Hematopoietic multipotent progenitor cell treated with erythropoietin and hydrocortisone succinate and interleukin-3 and kit ligand, for 8 days (in vitro differentiated cells): ENCODE measurements at regions not wholly inside any gene's neighbourhood (a gene's known extent, or its start where the extent isn't known, plus 50 kb on each side); places are given as distances from the start of the nearest gene placed in this dataset.
"Not testable (repeated sequence)": the region's sequence is repeated elsewhere in the genome, so short reads cannot be mapped to it uniquely, and the experiment has no call there.

Experiments used
- DNase-seq: peaks from one replicate; pipeline ENCODE4 v3.0.0-alpha.2; 2015

- no peak for DNase-seq
Measured at GRCh38 chr14:55850825-55851241, 267.4 kb upstream of the PELI2 start.

- DNase-seq = no peak
Measured at GRCh38 chr14:55851301-55851700, 266.9 kb upstream of the PELI2 start.

GRCh38 chr14:55851961-55852360 is 266.2 kb upstream of the PELI2 start:
- no peak for DNase-seq

GRCh38 chr14:55855751-55856150 is 262.5 kb upstream of the PELI2 start:
- no peak for DNase-seq

- no peak for DNase-seq
Measured at GRCh38 chr14:55858604-55859003, 259.6 kb upstream of the PELI2 start.

- DNase-seq = not testable (repeated sequence)
Measured at GRCh38 chr14:55861561-55861960, 256.6 kb upstream of the PELI2 start.

- DNase-seq = peak; percentile 11
Measured at GRCh38 chr14:55864890-55865655, 253.1 kb upstream of the PELI2 start.

- no peak for DNase-seq
Measured at GRCh38 chr14:55867311-55867710, 250.9 kb upstream of the PELI2 start.

GRCh38 chr14:55867719-55868118 is 250.5 kb upstream of the PELI2 start:
- no peak for DNase-seq

- DNase-seq = no peak
Measured at GRCh38 chr14:55869397-55870049, 248.7 kb upstream of the PELI2 start.

GRCh38 chr14:55873169-55873568 is 245.0 kb upstream of the PELI2 start:
- DNase-seq = no peak

- no peak for DNase-seq
Measured at GRCh38 chr14:55874785-55875184, 243.4 kb upstream of the PELI2 start.

- no peak for DNase-seq
Measured at GRCh38 chr14:55877942-55878341, 240.3 kb upstream of the PELI2 start.

GRCh38 chr14:55881577-55882241 is 236.5 kb upstream of the PELI2 start:
- DNase-seq = no peak

GRCh38 chr14:55884819-55885218 is 233.4 kb upstream of the PELI2 start:
- DNase-seq = no peak

- no peak for DNase-seq
Measured at GRCh38 chr14:55889124-55889523, 229.1 kb upstream of the PELI2 start.

GRCh38 chr14:55891692-55892091 is 226.5 kb upstream of the PELI2 start:
- no peak for DNase-seq

GRCh38 chr14:55892906-55893305 is 225.3 kb upstream of the PELI2 start:
- DNase-seq = no peak

GRCh38 chr14:55893705-55894104 is 224.5 kb upstream of the PELI2 start:
- DNase-seq = no peak

GRCh38 chr14:55897031-55897430 is 221.2 kb upstream of the PELI2 start:
- DNase-seq = no peak

GRCh38 chr14:55898938-55899337 is 219.3 kb upstream of the PELI2 start:
- no peak for DNase-seq

GRCh38 chr14:55899531-55899930 is 218.7 kb upstream of the PELI2 start:
- no peak for DNase-seq

- DNase-seq = no peak
Measured at GRCh38 chr14:55900749-55901148, 217.5 kb upstream of the PELI2 start.

GRCh38 chr14:55901291-55901690 is 216.9 kb upstream of the PELI2 start:
- DNase-seq = no peak
